ENCODE measurements at regions not wholly inside any gene's neighbourhood (a gene's known extent, or its start where the extent isn't known, plus 50 kb on each side); places are given as distances from the start of the nearest gene placed in this dataset.
A peak's percentile ranks its signal among the peaks of the same experiment; 100 is the strongest.
"Not testable (repeated sequence)": the region's sequence is repeated elsewhere in the genome, so short reads cannot be mapped to it uniquely, and the experiment has no call there.

DNA sequence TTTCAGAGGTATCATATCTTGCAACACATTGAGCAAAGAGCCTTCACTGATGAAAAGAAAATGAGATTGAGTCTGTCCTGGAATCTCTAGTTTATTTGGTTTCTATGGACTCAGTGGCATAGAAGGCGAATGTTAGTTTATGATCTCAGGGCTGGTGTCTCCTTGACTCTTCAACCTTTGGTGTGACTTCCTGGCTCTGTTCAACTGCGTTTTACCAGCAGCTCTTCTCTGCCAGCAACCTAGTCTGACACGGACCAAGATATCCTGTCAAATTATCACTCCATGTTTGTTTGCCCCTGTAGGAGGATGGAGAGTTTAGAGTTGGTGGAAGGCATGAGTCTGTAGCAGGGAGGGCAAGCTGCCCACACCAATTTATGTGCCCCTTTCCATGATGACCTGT lies 82.9 kb upstream of the TBC1D5 start:
- ATAC-seq, result no peak
- H3K36me3 Mint-ChIP-seq (ENCODE audit: low read depth), result peaks cover 3% of the 10 kb centered on the region
- H3K4me3 Mint-ChIP-seq, result no peak overlapping the region
- H3K27me3 Mint-ChIP-seq, result peaks cover 13% of the 10 kb centered on the region
- H3K4me1 Mint-ChIP-seq, result peaks cover 3% of the 10 kb centered on the region
- H3K27ac Mint-ChIP-seq, result no peak overlapping the region
- H3K9me3 ChIP-seq (ENCODE audit: control insufficient read depth, low read length, poor library complexity, severe bottlenecking), result no peaks in the 10 kb centered on the region
- DNase-seq, result no peak

GRCh38 chr3:17823816-17824215 lies 81.4 kb upstream of the TBC1D5 start:
- Mint-ChIP-seq H3K27me3 (peaks cover 13% of the 10 kb centered on the region), H3K4me3 (no peak overlapping the region), H3K4me1 (peaks cover 3% of the 10 kb centered on the region), H3K36me3 (ENCODE audit: low read depth) (no peaks in the 10 kb centered on the region), H3K27ac (no peak overlapping the region)
- DNase-seq, result no peak
- H3K9me3 ChIP-seq (ENCODE audit: control insufficient read depth, low read length, poor library complexity, severe bottlenecking), result no peaks in the 10 kb centered on the region
- ATAC-seq, result no peak

GRCh38 chr3:17823036-17823435 lies 80.6 kb upstream of the TBC1D5 start:
- H3K27ac Mint-ChIP-seq, result no peak overlapping the region
- no peaks in the 10 kb centered on the region for H3K9me3 ChIP-seq (ENCODE audit: control insufficient read depth, low read length, poor library complexity, severe bottlenecking)
- H3K36me3 Mint-ChIP-seq (ENCODE audit: low read depth), result no peaks in the 10 kb centered on the region
- no peak overlapping the region for H3K4me3 Mint-ChIP-seq
- DNase-seq (no peak), ATAC-seq (no peak)
- peaks cover 3% of the 10 kb centered on the region for H3K4me1 Mint-ChIP-seq
- peaks cover 13% of the 10 kb centered on the region for H3K27me3 Mint-ChIP-seq

GRCh38 chr3:17820704-17821103 lies 78.3 kb upstream of the TBC1D5 start:
- H3K9me3 ChIP-seq (ENCODE audit: control insufficient read depth, low read length, poor library complexity, severe bottlenecking), result no peaks in the 10 kb centered on the region
- no peak for ATAC-seq
- Mint-ChIP-seq H3K27me3 (peaks cover 5% of the 10 kb centered on the region), H3K27ac (no peak overlapping the region), H3K36me3 (ENCODE audit: low read depth) (no peaks in the 10 kb centered on the region), H3K4me3 (no peak overlapping the region), H3K4me1 (peaks cover 3% of the 10 kb centered on the region)
- DNase-seq, result no peak

DNA sequence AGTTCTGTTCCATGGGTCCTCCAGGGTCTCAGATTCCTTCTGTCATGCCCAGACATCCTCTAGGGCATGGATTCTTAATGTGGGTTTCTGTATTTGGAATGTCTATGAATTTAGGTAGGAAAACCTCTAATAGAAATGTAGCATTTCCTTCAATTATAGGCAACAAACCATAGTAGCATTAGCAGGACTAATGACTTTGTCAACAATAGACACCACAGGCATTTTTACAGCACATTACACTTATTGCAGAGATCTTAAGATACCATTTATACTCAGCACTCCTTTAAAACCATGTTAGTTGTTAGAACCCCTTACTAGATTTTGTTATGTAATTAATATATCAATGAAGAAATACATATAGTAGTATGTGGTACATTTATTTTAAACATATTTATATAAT lies 77.8 kb upstream of the TBC1D5 start:
- Mint-ChIP-seq H3K36me3 (ENCODE audit: low read depth) (no peaks in the 10 kb centered on the region), H3K4me3 (no peak overlapping the region), H3K27me3 (peaks cover 5% of the 10 kb centered on the region), H3K4me1 (peaks cover 3% of the 10 kb centered on the region), H3K27ac (no peak overlapping the region)
- ATAC-seq (no peak), DNase-seq (no peak)
- H3K9me3 ChIP-seq (ENCODE audit: control insufficient read depth, low read length, poor library complexity, severe bottlenecking), result no peaks in the 10 kb centered on the region

DNA sequence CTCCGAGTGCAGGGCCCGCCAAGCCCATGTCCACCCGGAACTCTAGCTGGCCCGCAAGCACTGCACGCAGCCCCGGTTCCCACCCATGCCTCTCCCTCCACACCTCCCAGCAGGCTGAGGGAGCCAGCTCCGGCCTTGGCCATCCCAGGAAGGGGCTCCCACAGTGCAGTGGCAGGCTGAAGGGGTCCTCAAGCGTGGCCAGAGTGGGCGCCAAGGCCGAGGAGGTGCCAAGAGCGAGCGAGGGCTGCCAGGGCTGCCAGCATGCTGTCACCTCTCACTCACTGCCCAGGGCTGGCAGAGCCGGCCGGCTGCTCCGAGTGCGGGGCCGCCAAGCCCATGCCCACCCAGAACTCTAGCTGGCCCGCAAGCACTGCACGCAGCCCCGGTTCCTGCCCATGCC lies 75.5 kb upstream of the TBC1D5 start:
- H3K27ac Mint-ChIP-seq; H3K4me1 Mint-ChIP-seq; H3K36me3 Mint-ChIP-seq (ENCODE audit: low read depth); H3K9me3 ChIP-seq (ENCODE audit: control insufficient read depth, low read length, poor library complexity, severe bottlenecking); DNase-seq; H3K27me3 Mint-ChIP-seq; ATAC-seq; H3K4me3 Mint-ChIP-seq: not testable (repeated sequence)

DNA sequence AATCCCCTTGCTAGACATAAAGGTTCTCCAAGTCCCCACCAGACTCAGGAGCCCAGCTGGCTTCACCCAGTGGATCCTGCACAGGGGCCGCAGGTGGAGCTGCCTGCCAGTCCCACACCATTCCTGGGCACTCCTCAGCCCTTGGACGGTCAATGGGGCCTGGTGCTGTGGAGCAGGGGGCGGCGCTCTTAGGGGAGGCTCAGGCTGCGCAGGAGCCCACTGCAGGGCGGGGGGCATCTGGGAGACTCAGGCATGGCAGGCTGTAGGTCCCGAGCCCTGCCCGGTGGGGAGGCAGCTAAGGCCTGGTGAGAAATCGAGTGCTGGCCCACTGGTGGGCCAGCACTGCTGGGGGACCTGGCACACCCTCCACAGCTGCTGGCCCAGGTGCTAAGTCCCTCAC lies 75.1 kb upstream of the TBC1D5 start:
- no peaks in the 10 kb centered on the region for H3K27me3 Mint-ChIP-seq
- ATAC-seq (no peak), DNase-seq (no peak)
- peaks cover 3% of the 10 kb centered on the region for H3K4me1 Mint-ChIP-seq
- H3K36me3 Mint-ChIP-seq (ENCODE audit: low read depth), result no peaks in the 10 kb centered on the region
- H3K9me3 ChIP-seq (ENCODE audit: control insufficient read depth, low read length, poor library complexity, severe bottlenecking), result no peaks in the 10 kb centered on the region
- H3K27ac Mint-ChIP-seq, result no peak overlapping the region
- H3K4me3 Mint-ChIP-seq, result no peak overlapping the region

- H3K9me3 ChIP-seq (ENCODE audit: control insufficient read depth, low read length, poor library complexity, severe bottlenecking), result not testable (repeated sequence)
Measured at GRCh38 chr3:17816839-17817238, 74.4 kb upstream of the TBC1D5 start.

GRCh38 chr3:17812328-17812727 lies 69.9 kb upstream of the TBC1D5 start:
- not testable (repeated sequence) for H3K4me3 Mint-ChIP-seq; ATAC-seq; DNase-seq; H3K9me3 ChIP-seq (ENCODE audit: control insufficient read depth, low read length, poor library complexity, severe bottlenecking); H3K36me3 Mint-ChIP-seq (ENCODE audit: low read depth); H3K4me1 Mint-ChIP-seq; H3K27ac Mint-ChIP-seq
- peaks cover 20% of the 10 kb centered on the region for H3K27me3 Mint-ChIP-seq

More at GRCh38 chr3:17816839-17817238, 74.4 kb upstream of the TBC1D5 start:
- not testable (repeated sequence) for H3K36me3 Mint-ChIP-seq (ENCODE audit: low read depth); DNase-seq; ATAC-seq; H3K4me1 Mint-ChIP-seq; H3K27me3 Mint-ChIP-seq; H3K27ac Mint-ChIP-seq; H3K4me3 Mint-ChIP-seq

DNA sequence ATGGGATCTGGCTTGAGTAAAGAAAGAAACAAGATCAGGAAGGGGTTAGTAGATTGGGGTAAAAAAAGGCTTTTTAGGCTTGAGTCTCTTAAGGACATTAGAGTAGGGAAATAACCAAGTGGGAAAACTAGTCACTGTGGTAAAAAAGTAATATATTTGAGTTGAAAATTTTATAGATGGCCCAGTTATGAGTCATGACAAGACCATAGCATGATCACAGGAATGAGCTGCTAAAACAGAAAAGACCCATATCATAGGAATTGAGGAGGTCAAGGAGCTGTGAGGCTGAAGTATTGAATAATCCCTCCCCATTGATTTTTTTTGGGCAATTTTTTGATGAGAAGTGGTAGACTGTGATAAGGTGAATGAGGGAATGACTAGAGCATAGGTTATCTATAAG lies 69.2 kb upstream of the TBC1D5 start:
- DNase-seq (no peak), ATAC-seq (no peak)
- no peaks in the 10 kb centered on the region for H3K36me3 Mint-ChIP-seq (ENCODE audit: low read depth)
- no peak overlapping the region for H3K27ac Mint-ChIP-seq
- peaks cover 2% of the 10 kb centered on the region for H3K4me1 Mint-ChIP-seq
- H3K4me3 Mint-ChIP-seq, result peak overlapping the region; percentile 4
- H3K9me3 ChIP-seq (ENCODE audit: control insufficient read depth, low read length, poor library complexity, severe bottlenecking), result no peaks in the 10 kb centered on the region
- H3K27me3 Mint-ChIP-seq, result peaks cover 20% of the 10 kb centered on the region

- ATAC-seq (no peak), DNase-seq (no peak)
- no peak overlapping the region for H3K27ac Mint-ChIP-seq
- peaks cover 8% of the 10 kb centered on the region for H3K4me1 Mint-ChIP-seq
- peaks cover 20% of the 10 kb centered on the region for H3K27me3 Mint-ChIP-seq
- no peaks in the 10 kb centered on the region for H3K36me3 Mint-ChIP-seq (ENCODE audit: low read depth)
- no peaks in the 10 kb centered on the region for H3K9me3 ChIP-seq (ENCODE audit: control insufficient read depth, low read length, poor library complexity, severe bottlenecking)
- no peak overlapping the region for H3K4me3 Mint-ChIP-seq
Measured at GRCh38 chr3:17810759-17811158, 68.3 kb upstream of the TBC1D5 start.

- no peak for ATAC-seq
- no peak overlapping the region for H3K4me3 Mint-ChIP-seq
- peaks cover 20% of the 10 kb centered on the region for H3K27me3 Mint-ChIP-seq
- no peak for DNase-seq
- H3K9me3 ChIP-seq (ENCODE audit: control insufficient read depth, low read length, poor library complexity, severe bottlenecking), result no peaks in the 10 kb centered on the region
- H3K4me1 Mint-ChIP-seq, result peaks cover 8% of the 10 kb centered on the region
- no peaks in the 10 kb centered on the region for H3K36me3 Mint-ChIP-seq (ENCODE audit: low read depth)
- H3K27ac Mint-ChIP-seq, result no peak overlapping the region
Measured at GRCh38 chr3:17808994-17809393, 66.6 kb upstream of the TBC1D5 start.

DNA sequence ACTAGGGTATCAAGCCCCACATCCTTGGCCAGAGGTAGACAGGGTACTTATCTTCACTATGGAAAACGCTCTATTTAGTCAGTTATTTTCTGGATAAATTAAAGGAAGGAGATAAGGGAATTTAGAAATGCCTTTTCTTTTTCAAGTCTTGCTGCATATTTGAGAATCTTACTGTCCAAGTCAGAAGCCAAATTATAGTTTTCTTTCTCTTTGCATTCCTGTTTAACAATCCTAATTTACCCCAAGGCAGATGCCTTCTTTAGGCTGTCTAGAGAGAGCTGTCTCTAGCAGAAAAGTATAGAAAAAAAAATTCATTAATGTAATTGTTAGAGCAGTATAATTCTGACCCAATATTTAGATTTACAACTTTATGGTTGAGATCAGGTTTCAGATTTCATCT lies 64.4 kb upstream of the TBC1D5 start:
- DNase-seq (no peak), ATAC-seq (no peak)
- no peaks in the 10 kb centered on the region for H3K9me3 ChIP-seq (ENCODE audit: control insufficient read depth, low read length, poor library complexity, severe bottlenecking)
- Mint-ChIP-seq H3K4me3 (no peak overlapping the region), H3K36me3 (ENCODE audit: low read depth) (no peaks in the 10 kb centered on the region), H3K27me3 (peaks cover 29% of the 10 kb centered on the region), H3K4me1 (peaks cover 8% of the 10 kb centered on the region), H3K27ac (peak overlapping the region; percentile 53)

DNA sequence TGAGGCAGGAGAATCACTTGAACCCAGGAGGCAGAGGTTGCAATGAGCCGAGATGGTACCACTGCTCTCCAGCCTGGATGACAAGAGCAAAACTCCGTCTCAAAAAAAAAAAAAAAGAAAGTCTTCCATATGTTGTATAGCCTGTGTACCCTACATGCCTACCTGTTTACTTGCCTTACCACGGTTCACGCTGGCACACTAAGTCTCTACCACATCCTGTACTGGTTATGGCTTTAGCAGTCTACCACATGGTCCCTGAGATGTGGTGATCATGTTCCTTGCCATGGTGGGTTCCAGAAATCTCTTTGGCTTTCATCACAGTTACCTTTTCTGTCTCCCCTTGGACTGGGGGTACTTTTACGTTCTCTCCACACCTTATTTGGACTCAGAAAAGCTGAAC lies 63.8 kb upstream of the TBC1D5 start:
- H3K27me3 Mint-ChIP-seq, result peaks cover 34% of the 10 kb centered on the region
- no peak for DNase-seq

More for the DNA sequence above, 63.8 kb upstream of the TBC1D5 start:
- no peaks in the 10 kb centered on the region for H3K36me3 Mint-ChIP-seq (ENCODE audit: low read depth)
- ATAC-seq, result peak; percentile 82
- H3K4me3 Mint-ChIP-seq, result no peak overlapping the region
- peaks cover 8% of the 10 kb centered on the region for H3K4me1 Mint-ChIP-seq
- peak overlapping the region; percentile 53 for H3K27ac Mint-ChIP-seq
- no peaks in the 10 kb centered on the region for H3K9me3 ChIP-seq (ENCODE audit: control insufficient read depth, low read length, poor library complexity, severe bottlenecking)
